ENCODE measurements at regions not wholly inside any gene's neighbourhood (a gene's known extent, or its start where the extent isn't known, plus 50 kb on each side); places are given as distances from the start of the nearest gene placed in this dataset.

DNA sequence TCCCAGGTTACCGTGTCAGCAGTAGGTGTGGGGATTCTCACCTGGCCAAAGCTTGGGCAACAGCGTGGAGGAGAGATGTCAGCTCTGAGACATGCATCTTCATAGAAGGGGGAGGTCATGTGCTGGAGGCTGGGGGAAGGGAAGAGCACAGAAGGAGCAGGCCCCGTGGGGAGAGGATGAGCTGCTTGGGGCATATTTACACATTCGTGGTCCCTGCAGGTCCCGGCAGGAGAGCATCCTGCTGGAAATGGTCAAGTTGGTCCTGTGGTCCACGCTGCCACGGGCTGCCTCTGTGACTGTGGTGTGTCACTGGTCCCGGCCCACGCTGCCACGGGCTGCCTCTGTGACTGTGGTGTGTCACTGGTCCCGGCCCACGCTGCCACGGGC is 195.1 kb upstream of the TWIST2 start:
- H3K27me3 ChIP-seq: no peaks in the 10 kb centered on the region
- H3K4me3 ChIP-seq: no peak overlapping the region
- no peak for DNase-seq
- WGBS, 2 donors: 60 to 76% methylated on average over 2 to 4 of the region's 13 CpGs
- H3K4me1 ChIP-seq: peaks cover 0 to 8% (median 0%) of the 10 kb centered on the region in 3 donors
- H3K9me3 ChIP-seq: no peaks in the 10 kb centered on the region
- H3K36me3 ChIP-seq: no peaks in the 10 kb centered on the region
- H3K27ac ChIP-seq: no peak overlapping the region
- TF ChIP-seq POLR2A (IDR thresholded peaks at IDR 0.05): no peak
- TF ChIP-seq, protein P1, sequence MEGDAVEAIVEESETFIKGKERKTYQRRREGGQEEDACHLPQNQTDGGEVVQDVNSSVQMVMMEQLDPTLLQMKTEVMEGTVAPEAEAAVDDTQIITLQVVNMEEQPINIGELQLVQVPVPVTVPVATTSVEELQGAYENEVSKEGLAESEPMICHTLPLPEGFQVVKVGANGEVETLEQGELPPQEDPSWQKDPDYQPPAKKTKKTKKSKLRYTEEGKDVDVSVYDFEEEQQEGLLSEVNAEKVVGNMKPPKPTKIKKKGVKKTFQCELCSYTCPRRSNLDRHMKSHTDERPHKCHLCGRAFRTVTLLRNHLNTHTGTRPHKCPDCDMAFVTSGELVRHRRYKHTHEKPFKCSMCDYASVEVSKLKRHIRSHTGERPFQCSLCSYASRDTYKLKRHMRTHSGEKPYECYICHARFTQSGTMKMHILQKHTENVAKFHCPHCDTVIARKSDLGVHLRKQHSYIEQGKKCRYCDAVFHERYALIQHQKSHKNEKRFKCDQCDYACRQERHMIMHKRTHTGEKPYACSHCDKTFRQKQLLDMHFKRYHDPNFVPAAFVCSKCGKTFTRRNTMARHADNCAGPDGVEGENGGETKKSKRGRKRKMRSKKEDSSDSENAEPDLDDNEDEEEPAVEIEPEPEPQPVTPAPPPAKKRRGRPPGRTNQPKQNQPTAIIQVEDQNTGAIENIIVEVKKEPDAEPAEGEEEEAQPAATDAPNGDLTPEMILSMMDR (IDR thresholded peaks at IDR 0.05): no peak
- intact Hi-C loops (cut with DNase I): no loop called here

DNA sequence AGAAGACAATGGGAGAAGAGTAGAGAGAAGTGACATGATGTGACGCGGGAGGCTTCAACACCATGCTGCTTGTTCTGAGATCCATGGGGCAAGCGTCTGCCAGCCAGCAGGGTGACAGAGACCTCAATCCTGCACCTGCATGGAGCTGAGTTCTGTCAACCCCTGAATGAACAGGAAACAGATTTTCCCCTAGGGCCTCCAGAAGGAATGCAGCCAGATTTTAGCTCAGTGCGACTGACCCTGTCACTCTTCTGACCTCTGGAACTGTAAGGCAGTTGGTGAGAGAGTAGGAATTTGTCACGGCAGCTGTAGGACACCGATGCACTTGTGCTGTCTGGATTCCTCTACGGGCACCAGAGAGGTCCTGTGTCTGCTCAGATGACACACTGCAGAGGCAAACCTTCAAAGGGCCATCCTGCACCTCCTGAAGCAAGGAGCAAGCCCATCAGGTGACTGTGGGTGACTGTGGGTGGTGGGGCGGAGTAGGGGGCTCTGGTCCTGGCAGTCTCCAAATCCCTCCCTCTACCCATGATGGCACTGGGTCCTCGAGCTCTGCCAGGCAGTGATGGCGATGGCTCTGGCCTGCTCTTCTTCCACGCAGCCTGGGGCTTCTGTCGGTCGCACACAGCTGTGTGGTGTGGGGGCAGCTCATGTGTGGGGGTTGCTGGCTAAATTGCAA is 194.3 kb upstream of the TWIST2 start:
- DNase-seq: no peak
- TF ChIP-seq POLR2A (IDR thresholded peaks at IDR 0.05): no peak
- TF ChIP-seq, protein P1 (IDR thresholded peaks at IDR 0.05): no peak

DNA sequence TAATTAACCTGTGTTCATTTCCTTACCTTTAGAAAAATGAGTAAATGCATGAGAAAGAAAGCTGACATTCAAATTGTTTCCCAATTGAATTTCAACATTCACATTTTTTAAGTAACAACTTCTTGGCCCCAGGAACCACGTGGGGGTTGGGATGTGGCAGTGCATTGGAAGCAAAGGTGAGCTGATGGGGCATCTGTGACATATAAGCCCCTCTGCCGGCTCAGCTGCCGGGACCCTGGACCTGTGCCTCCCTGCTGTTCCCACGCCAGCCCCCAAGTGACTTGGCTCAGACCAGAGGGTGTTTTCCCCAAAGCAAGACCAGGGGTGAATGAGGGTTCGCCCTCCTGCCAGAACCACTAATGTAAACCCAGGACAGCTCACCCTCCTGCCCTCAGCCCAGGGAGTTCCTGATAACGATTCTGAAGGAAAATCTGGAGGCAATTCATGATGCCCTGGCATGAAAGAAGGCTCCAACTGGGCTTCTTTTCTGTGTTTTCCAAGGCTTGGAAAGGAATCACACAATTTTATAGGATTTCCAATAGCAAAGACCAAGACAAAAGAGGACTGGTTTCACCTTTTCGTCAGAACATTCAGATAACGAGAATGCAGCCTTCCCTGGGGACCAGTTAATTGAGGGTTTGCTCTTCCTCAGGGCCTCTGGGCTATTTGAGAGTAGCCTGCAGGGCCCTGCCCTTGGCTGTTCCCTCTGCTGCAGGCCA is 193.2 kb upstream of the TWIST2 start:
- peaks cover 0 to 8% (median 0%) of the 10 kb centered on the region in 3 donors for H3K4me1 ChIP-seq
- no peak overlapping the region for H3K27ac ChIP-seq
- intact Hi-C loops (cut with DNase I): no loop called here
- no peaks in the 10 kb centered on the region for H3K9me3 ChIP-seq
- WGBS, 2 donors: 67 to 73% methylated on average over 5 to 6 of the region's 8 CpGs
- TF ChIP-seq POLR2A (IDR thresholded peaks at IDR 0.05): no peak
- TF ChIP-seq, protein P1 (IDR thresholded peaks at IDR 0.05): no peak
- no peaks in the 10 kb centered on the region for H3K27me3 ChIP-seq
- H3K4me3 ChIP-seq: no peak overlapping the region
- no peak for DNase-seq
- H3K36me3 ChIP-seq: no peaks in the 10 kb centered on the region

More for the DNA sequence above, 194.3 kb upstream of the TWIST2 start:
- Histone ChIP-seq H3K27me3 (no peaks in the 10 kb centered on the region), H3K4me3 (no peak overlapping the region), H3K9me3 (no peaks in the 10 kb centered on the region), H3K36me3 (no peaks in the 10 kb centered on the region), H3K4me1 (peaks cover 0 to 8% (median 0%) of the 10 kb centered on the region in 3 donors), H3K27ac (no peak overlapping the region)
- WGBS, 2 donors: 68 to 74% methylated on average over 6 to 7 of the region's 13 CpGs
- intact Hi-C loops (cut with DNase I): no loop called here

DNA sequence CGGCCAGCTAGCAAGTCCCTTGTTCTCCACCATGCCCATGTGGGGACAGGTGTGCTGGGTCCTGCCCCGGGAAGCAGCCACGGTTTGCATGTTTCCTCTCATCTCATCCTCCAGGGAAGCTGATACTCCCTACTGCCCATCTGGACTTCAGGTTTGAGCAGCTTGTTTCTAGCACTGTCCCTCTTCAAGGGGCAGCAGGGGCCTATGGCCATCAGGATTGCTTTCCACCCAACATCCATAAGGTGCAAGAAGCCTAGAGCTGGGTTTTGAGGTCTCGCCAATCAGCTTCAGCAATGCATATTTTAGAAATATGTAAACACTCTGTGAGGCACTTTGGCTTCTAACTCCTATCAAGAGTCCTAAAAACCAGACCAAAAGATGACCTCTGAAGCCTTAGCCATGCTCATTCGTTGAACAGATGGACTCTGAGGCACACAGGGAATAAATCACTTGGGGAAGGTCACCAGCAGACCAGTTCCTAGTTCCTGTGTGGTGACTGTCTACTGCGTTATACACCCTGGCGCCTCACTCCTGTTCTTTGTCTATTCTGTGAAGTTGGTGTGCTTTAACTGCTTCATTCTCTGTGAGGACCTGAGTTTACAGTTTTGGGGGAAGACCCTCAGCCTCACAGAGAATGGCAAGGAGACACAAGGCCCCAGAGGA is 192.6 kb upstream of the TWIST2 start:
- no peak for TF ChIP-seq POLR2A (IDR thresholded peaks at IDR 0.05)
- TF ChIP-seq, protein P1 (IDR thresholded peaks at IDR 0.05): no peak
- 73 to 81% methylated on average over 6 of the region's 7 CpGs for WGBS, 2 donors

More for the DNA sequence above, 192.6 kb upstream of the TWIST2 start:
- H3K27ac ChIP-seq: no peak overlapping the region
- H3K4me1 ChIP-seq: peaks cover 0 to 8% (median 0%) of the 10 kb centered on the region in 3 donors
- DNase-seq: no peak
- no peaks in the 10 kb centered on the region for H3K27me3 ChIP-seq
- no peak overlapping the region for H3K4me3 ChIP-seq
- intact Hi-C loops (cut with DNase I): no loop called here
- H3K9me3 ChIP-seq: no peaks in the 10 kb centered on the region
- no peaks in the 10 kb centered on the region for H3K36me3 ChIP-seq
